ENCODE measurements at regions not wholly inside any gene's neighbourhood (a gene's known extent, or its start where the extent isn't known, plus 50 kb on each side); places are given as distances from the start of the nearest gene placed in this dataset.

DNA sequence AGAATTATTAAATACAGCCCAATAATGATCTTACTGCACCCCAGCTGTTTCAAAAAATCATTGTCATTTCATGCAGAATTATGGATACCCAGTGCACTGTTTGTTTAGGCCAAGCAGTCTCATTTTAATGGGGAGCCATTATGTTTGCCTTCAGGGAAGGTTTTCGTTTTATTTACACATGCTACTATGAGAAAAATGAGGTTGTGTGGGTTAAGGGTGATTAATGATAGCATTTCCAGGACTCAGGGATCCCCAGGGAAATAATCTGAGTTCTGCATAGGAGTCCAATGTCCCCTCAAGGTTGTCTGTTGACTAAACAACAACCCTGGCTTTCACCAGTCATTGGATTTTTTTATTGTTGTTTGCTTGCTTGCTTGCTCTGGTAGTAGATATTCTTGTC lies 71.0 kb upstream of the ZP4 start:
- no peak for DNase-seq (ENCODE audit: low read depth)
- Histone ChIP-seq H3K4me3 (ENCODE audit: low read depth, low read length) (no peak overlapping the region), H3K36me3 (ENCODE audit: control insufficient read depth, insufficient read depth, low read length) (no peaks in the 10 kb centered on the region), H3K27me3 (ENCODE audit: control insufficient read depth, insufficient read depth, low read length) (no peaks in the 10 kb centered on the region)
- TF ChIP-seq CTCF (IDR thresholded peaks at IDR 0.05; ENCODE audit: insufficient read depth, low read length, severe bottlenecking), result no peak
- FAIRE-seq, result no peak

GRCh38 chr1:237959838-237960237 lies 69.1 kb upstream of the ZP4 start:
- no peaks in the 10 kb centered on the region for H3K27me3 ChIP-seq (ENCODE audit: control insufficient read depth, insufficient read depth, low read length)
- TF ChIP-seq CTCF (IDR thresholded peaks at IDR 0.05; ENCODE audit: insufficient read depth, low read length, severe bottlenecking), result no peak
- H3K4me3 ChIP-seq (ENCODE audit: low read depth, low read length), result no peak overlapping the region
- FAIRE-seq (no peak), DNase-seq (ENCODE audit: low read depth) (no peak)
- no peaks in the 10 kb centered on the region for H3K36me3 ChIP-seq (ENCODE audit: control insufficient read depth, insufficient read depth, low read length)

- DNase-seq (ENCODE audit: low read depth) (peak; percentile 19), FAIRE-seq (no peak)
- Histone ChIP-seq H3K4me3 (ENCODE audit: low read depth, low read length) (no peak overlapping the region), H3K27me3 (ENCODE audit: control insufficient read depth, insufficient read depth, low read length) (no peaks in the 10 kb centered on the region), H3K36me3 (ENCODE audit: control insufficient read depth, insufficient read depth, low read length) (no peaks in the 10 kb centered on the region)
- peak; percentile 21 for TF ChIP-seq CTCF (IDR thresholded peaks at IDR 0.05; ENCODE audit: insufficient read depth, low read length, severe bottlenecking)
These were observed 62.5 kb upstream of the ZP4 start for GRCh38 chr1:237953238-237953637.
